GM12878 (cell line): ENCODE measurements at regions not wholly inside any gene's neighbourhood (a gene's known extent, or its start where the extent isn't known, plus 50 kb on each side); places are given as distances from the start of the nearest gene placed in this dataset.

Source experiments
- ATAC-seq: fragments of 200-7000 bp; cut with Tn5 transposase; 3 replicates; pipeline ENCODE4 v1.9.1; 2020; ENCODE audit warnings: mild to moderate bottlenecking, moderate library complexity
- BruUV-seq: library from RNA; stranded (reverse); fragments of 400-500 nt; replicated peaks from 2 replicates; lab custom pipeline; 2021; lab: Mats Ljungman, UMichigan
- CTCF ChIA-PET: fragments of 300-600 bp; sonication (Branson Sonifier 250); formaldehyde crosslinking; extraction: SDS; loops from one replicate; lab custom pipeline; 2021; ENCODE audit warnings: inconsistent platforms; lab: Yijun Ruan, JAX
- POLR2A ChIA-PET: fragments of 350-600 bp; formaldehyde crosslinking; extraction: SDS; loops from one replicate; lab custom pipeline; 2021; ENCODE audit warnings: inconsistent platforms; lab: Charles Lee
- RAD21 ChIA-PET: fragments of 300-600 bp; sonication (Branson Sonifier 250); formaldehyde crosslinking; loops from one replicate; lab custom pipeline; 2023; ENCODE audit warnings: antibody characterized with exemption; ENCODE audit not compliant: unreplicated experiment; lab: Charles Lee
- SMC1A ChIA-PET: fragments of 300-600 bp; sonication (Branson Sonifier 250); formaldehyde crosslinking; loops from one replicate; lab custom pipeline; 2023; ENCODE audit not compliant: unreplicated experiment, uncharacterized antibody; lab: Charles Lee
- DNase-seq: peaks from one replicate; pipeline ENCODE4 v3.0.0-alpha.2; 2011; ENCODE audit warnings: low read depth, low spot score
- FAIRE-seq: peaks from 3 replicates; lab custom pipeline; 2011; peaks lifted over from hg19 to GRCh38; lab: Jason Lieb, UNC
- H2AFZ ChIP-seq: 2 replicates; pipeline ENCODE4 v1.6.0; 2011; ENCODE audit warnings: low read depth, low read length, control low read depth; ENCODE audit not compliant: control insufficient read depth
- H3K27ac ChIP-seq: 2 replicates; pipeline ENCODE4 v1.5.1; 2011; ENCODE audit warnings: control low read depth; ENCODE audit not compliant: control insufficient read depth, insufficient read depth
- H3K27me3 ChIP-seq, 2 experiments: replicated peaks in 1 of 2; 2 replicates each; pipeline versions ENCODE4 v1.6.0 to v1.6.1; 2011; ENCODE audit warnings: low read length in 1 of 2; ENCODE audit not compliant: control insufficient read depth in 2 of 2, insufficient read depth in 2 of 2
- H3K36me3 ChIP-seq, 2 experiments: 2 replicates each; pipeline ENCODE4 v1.5.1; 2011; ENCODE audit warnings: low read length in 1 of 2; ENCODE audit not compliant: control insufficient read depth in 2 of 2, insufficient read depth in 2 of 2
- H3K4me1 ChIP-seq: 2 replicates; pipeline ENCODE4 v1.6.1; 2011; ENCODE audit warnings: mild to moderate bottlenecking, low read length, moderate library complexity, mixed read lengths; ENCODE audit not compliant: control insufficient read depth, insufficient read depth
- H3K4me2 ChIP-seq: 2 replicates; pipeline ENCODE4 v1.6.0; 2011; ENCODE audit warnings: control low read depth; ENCODE audit not compliant: control insufficient read depth, insufficient read depth
- H3K4me3 ChIP-seq: fragments of 200-600 bp; sonication (generic); 2 replicates; pipeline ENCODE4 v1.5.1; 2016
- H3K79me2 ChIP-seq: 2 replicates; pipeline ENCODE4 v1.6.0; 2011; ENCODE audit warnings: low read length; ENCODE audit not compliant: control insufficient read depth, insufficient read depth
- H3K9ac ChIP-seq: 2 replicates; pipeline ENCODE4 v1.8.0; 2011; ENCODE audit warnings: low read length, control low read depth, mixed read lengths; ENCODE audit not compliant: control insufficient read depth, insufficient read depth
- H3K9me3 ChIP-seq: replicated peaks from 3 replicates; pipeline ENCODE4 v1.5.1; 2011; ENCODE audit warnings: mild to moderate bottlenecking, low read length; ENCODE audit not compliant: control insufficient read depth, insufficient read depth
- H4K20me1 ChIP-seq: 2 replicates; pipeline ENCODE4 v1.6.0; 2011; ENCODE audit not compliant: control insufficient read depth, insufficient read depth
- CBFB ChIP-seq: IDR thresholded peaks from 2 replicates; pipeline ENCODE4 v1.6.1; 2016; ENCODE audit warnings: antibody characterized with exemption, low read depth
- CREB1 ChIP-seq: IDR thresholded peaks from 2 replicates; pipeline ENCODE4 v1.6.1; 2012; ENCODE audit warnings: low read depth, mild to moderate bottlenecking, inconsistent platforms
- HCFC1 ChIP-seq: fragments of 150-350 bp; IDR thresholded peaks from 2 replicates; pipeline ENCODE4 v1.6.1; 2014; ENCODE audit warnings: low read length
- HSF1 ChIP-seq: fragments of 150-350 bp; IDR thresholded peaks from 2 replicates; pipeline ENCODE4 v1.6.1; 2014; ENCODE audit warnings: mild to moderate bottlenecking, low read depth, low read length
- IKZF2 ChIP-seq, 2 experiments: fragments of 450-650 bp; IDR thresholded peaks; 2 replicates each; pipeline ENCODE4 v1.6.1; 2017; ENCODE audit warnings: mild to moderate bottlenecking in 2 of 2, moderate library complexity in 2 of 2
- IRF3 ChIP-seq: fragments of 450-650 bp; IDR thresholded peaks from 2 replicates; pipeline ENCODE4 v1.6.1; 2014; ENCODE audit warnings: mild to moderate bottlenecking
- IRF4 ChIP-seq: IDR thresholded peaks from 2 replicates; pipeline ENCODE4 v1.6.1; 2011; ENCODE audit warnings: low read depth, low read length
- MTA3 ChIP-seq: IDR thresholded peaks from 2 replicates; pipeline ENCODE4 v1.6.1; 2012; ENCODE audit warnings: low read length, inconsistent platforms, borderline replicate concordance
- MXI1 ChIP-seq: fragments of 150-350 bp; IDR thresholded peaks from 2 replicates; pipeline ENCODE4 v1.6.1; 2011; ENCODE audit warnings: low read depth, mild to moderate bottlenecking, inconsistent platforms, low read length, improper control_type of control experiment
- NR2C2 ChIP-seq: IDR thresholded peaks from 2 replicates; pipeline ENCODE4 v1.6.1; 2011; ENCODE audit warnings: borderline replicate concordance, low read depth; ENCODE audit not compliant: control insufficient read depth, insufficient read length
- PML ChIP-seq: IDR thresholded peaks from 2 replicates; pipeline ENCODE4 v1.6.1; 2012; ENCODE audit warnings: low read length, inconsistent platforms
- RB1 ChIP-seq: fragments of 450-650 bp; formaldehyde crosslinking; IDR thresholded peaks from 2 replicates; pipeline ENCODE4 v1.6.1; 2017; ENCODE audit warnings: mild to moderate bottlenecking, borderline replicate concordance
- RELA ChIP-seq: fragments of 450-650 bp; IDR thresholded peaks from 2 replicates; pipeline ENCODE4 v1.8.0; 2014; ENCODE audit warnings: borderline replicate concordance; ENCODE audit not compliant: partially characterized antibody
- SIN3A ChIP-seq: IDR thresholded peaks from 2 replicates; pipeline ENCODE4 v1.6.1; 2012; ENCODE audit warnings: low read depth, low read length, improper control_type of control experiment
- SREBF2 ChIP-seq: IDR thresholded peaks from 2 replicates; pipeline ENCODE4 v1.6.1; 2012; ENCODE audit warnings: mild to moderate bottlenecking, low read length
- STAT1 ChIP-seq: fragments of 450-650 bp; conservative IDR thresholded peaks from 2 replicates; pipeline ENCODE4 v1.6.1; 2014; ENCODE audit warnings: antibody characterized with exemption, mild to moderate bottlenecking
- SUZ12 ChIP-seq: fragments of 200-600 bp; sonication (generic); IDR thresholded peaks from one replicate; pipeline ENCODE4 v1.6.1; 2018; ENCODE audit warnings: antibody characterized with exemption, mild to moderate bottlenecking; ENCODE audit not compliant: unreplicated experiment
- WRNIP1 ChIP-seq: IDR thresholded peaks from 2 replicates; pipeline ENCODE4 v1.6.1; 2011; ENCODE audit warnings: low read depth, low read length, improper control_type of control experiment, borderline replicate concordance
- ZBTB40 ChIP-seq: fragments of 450-650 bp; IDR thresholded peaks from 2 replicates; pipeline ENCODE4 v1.6.1; 2016; ENCODE audit warnings: mild to moderate bottlenecking, moderate library complexity, borderline replicate concordance
- ZNF274 ChIP-seq: IDR thresholded peaks from one replicate; pipeline ENCODE4 v1.8.0; 2011; ENCODE audit not compliant: insufficient read length, insufficient read depth
- ZZZ3 ChIP-seq: IDR thresholded peaks from 2 replicates; pipeline ENCODE4 v1.6.1; 2011; ENCODE audit warnings: low read depth; ENCODE audit not compliant: control insufficient read depth, insufficient read length
- WGBS: methylation state at CpG from one replicate; pipeline ENCODE4 v1.1.6; 2016; ENCODE audit warnings: low lambda C conversion rate; ENCODE audit not compliant: insufficient replicate concordance, insufficient coverage; ENCODE audit errors: missing lambda C conversion rate; 5-methylcytosine and 5-hydroxymethylcytosine counted together
- in situ Hi-C: fragments of 300-500 bp; cut with MboI; formaldehyde crosslinking; loops from 9 replicates; pipeline ENCODE4 v1.14.3; 2018; ENCODE audit warnings: mixed read lengths
- intact Hi-C: fragments of 100-400 bp; cut with micrococcal nuclease; formaldehyde crosslinking; loops from one replicate; pipeline ENCODE4 v1.14.2; 2022; ENCODE audit not compliant: unreplicated experiment

- TF ChIP-seq ZBTB40, result no peak
- no peak for TF ChIP-seq NR2C2
- no peak for TF ChIP-seq RB1
- TF ChIP-seq ZZZ3, result no peak
- no peak for TF ChIP-seq CREB1
- TF ChIP-seq ZNF274, result no peak
- no peak for TF ChIP-seq SUZ12
Measured at GRCh38 chr20:22418738-22419137, 165.6 kb downstream of the FOXA2 start (continued).

- intact Hi-C loops (no loop called here), in situ Hi-C loops (no loop called here)
- CTCF ChIA-PET, result no interaction called here
- 13% methylated on average over 4 of the region's 4 CpGs for WGBS
- Histone ChIP-seq H3K79me2 (no peaks in the 10 kb centered on the region), H2AFZ (no peak overlapping the region), H4K20me1 (no peaks in the 10 kb centered on the region), H3K4me1 (no peaks in the 10 kb centered on the region), H3K9me3 (no peaks in the 10 kb centered on the region), H3K4me2 (no peak overlapping the region), H3K27ac (no peak overlapping the region), H3K36me3 (no peaks in the 10 kb centered on the region), H3K4me3 (no peak overlapping the region), H3K27me3 (no peaks in the 10 kb centered on the region), H3K9ac (no peak overlapping the region)
- DNase-seq, result no peak
- RAD21 ChIA-PET, result no interaction called here
- no peak for ATAC-seq
- no peak for FAIRE-seq
- SMC1A ChIA-PET, result interaction anchor here (0.6 kb wide), 2 partner anchors 11 to 149 kb away, joined by 3 read pairs; no protein-coding TSS in a partner anchor
- POLR2A ChIA-PET, result no interaction called here
- BruUV-seq, result no TSS peak
- TF ChIP-seq WRNIP1 (no peak), RELA (no peak), HSF1 (no peak), PML (no peak), IKZF2 (IDR thresholded peaks at IDR 0.05) (no peak), IRF4 (no peak), SIN3A (no peak), CBFB (no peak), HCFC1 (no peak), MTA3 (no peak), STAT1 (no peak), SREBF2 (no peak), MXI1 (no peak), IRF3 (no peak)
Measured at GRCh38 chr20:22414305-22414742, 170.0 kb downstream of the FOXA2 start.
